Right ventricle myocardium superior (tissue), 1 donor: ENCODE measurements at regions not wholly inside any gene's neighbourhood (a gene's known extent, or its start where the extent isn't known, plus 50 kb on each side); places are given as distances from the start of the nearest gene placed in this dataset.

ENCODE experiments used
- ATAC-seq: fragments of 200-7000 bp; cut with Tn5 transposase; one replicate; pipeline ENCODE4 v1.9.1; 2020; ENCODE audit warnings: mild to moderate bottlenecking; ENCODE audit not compliant: poor library complexity
- DNase-seq: peaks from one replicate; pipeline ENCODE4 v3.0.0-alpha.2; 2020
- intact Hi-C: fragments of 100-400 bp; cut with DNase I; formaldehyde crosslinking; loops from one replicate; pipeline ENCODE4 v1.11.2; 2022
- donor health status: DM: no; HTN: yes; CAD: no; lungs with severe emphysema.

- no peak for ATAC-seq
- intact Hi-C loops, result no loop called here
- no peak for DNase-seq
Observed at GRCh38 chr3:72601983-72602750, 246.1 kb downstream of the SHQ1 start.

GRCh38 chr3:72601060-72601459 lies 247.2 kb downstream of the SHQ1 start:
- ATAC-seq (no peak), DNase-seq (no peak)
- intact Hi-C loops, result no loop called here

GRCh38 chr3:72597756-72598195 lies 250.5 kb downstream of the SHQ1 start:
- intact Hi-C loops, result no loop called here
- ATAC-seq, result no peak

GRCh38 chr3:72597043-72597442 lies 251.2 kb downstream of the SHQ1 start:
- DNase-seq (no peak), ATAC-seq (no peak)
- intact Hi-C loops, result no loop called here

More at GRCh38 chr3:72597756-72598195, 250.5 kb downstream of the SHQ1 start:
- DNase-seq, result no peak

- ATAC-seq (no peak), DNase-seq (no peak)
- intact Hi-C loops, result no loop called here
Observed at GRCh38 chr3:72595927-72596610, 252.2 kb downstream of the SHQ1 start.

- no peak for ATAC-seq
Observed at GRCh38 chr3:72595376-72595775, 252.9 kb downstream of the SHQ1 start.

GRCh38 chr3:72594615-72595215 lies 253.5 kb downstream of the SHQ1 start:
- no peak for DNase-seq

More at GRCh38 chr3:72595376-72595775, 252.9 kb downstream of the SHQ1 start:
- intact Hi-C loops, result no loop called here
- DNase-seq, result no peak

GRCh38 chr3:72593881-72594397 lies 254.3 kb downstream of the SHQ1 start:
- no peak for ATAC-seq
- intact Hi-C loops, result no loop called here
- DNase-seq, result no peak

More at GRCh38 chr3:72594615-72595215, 253.5 kb downstream of the SHQ1 start:
- intact Hi-C loops, result no loop called here
- ATAC-seq, result no peak

GRCh38 chr3:72591522-72592421 lies 256.5 kb downstream of the SHQ1 start:
- DNase-seq (peak; percentile 49), ATAC-seq (peak; percentile 31)
- intact Hi-C loops, result no loop called here

GRCh38 chr3:72590732-72591221 lies 257.5 kb downstream of the SHQ1 start:
- intact Hi-C loops, result no loop called here
- ATAC-seq, result no peak
- DNase-seq, result no peak

GRCh38 chr3:72587282-72587681 lies 261.0 kb downstream of the SHQ1 start:
- intact Hi-C loops, result no loop called here
- no peak for DNase-seq
- ATAC-seq, result no peak

GRCh38 chr3:72586694-72587093 lies 261.6 kb downstream of the SHQ1 start:
- DNase-seq (no peak), ATAC-seq (no peak)
- intact Hi-C loops, result no loop called here

- intact Hi-C loops, result no loop called here
- ATAC-seq (no peak), DNase-seq (no peak)
Observed at GRCh38 chr3:72585966-72586365, 262.3 kb downstream of the SHQ1 start.

- ATAC-seq (no peak), DNase-seq (no peak)
- intact Hi-C loops, result no loop called here
Observed at GRCh38 chr3:72584262-72584661, 264.0 kb downstream of the SHQ1 start.

- ATAC-seq (no peak), DNase-seq (no peak)
- intact Hi-C loops, result no loop called here
Observed at GRCh38 chr3:72582963-72583362, 265.3 kb downstream of the SHQ1 start.

GRCh38 chr3:72582211-72582878 lies 265.9 kb downstream of the SHQ1 start:
- ATAC-seq, result peak; percentile 55
- intact Hi-C loops, result no loop called here

GRCh38 chr3:72580900-72581299 lies 267.3 kb downstream of the SHQ1 start:
- DNase-seq (no peak), ATAC-seq (no peak)
- intact Hi-C loops, result no loop called here

More at GRCh38 chr3:72582211-72582878, 265.9 kb downstream of the SHQ1 start:
- DNase-seq, result no peak

GRCh38 chr3:72580246-72580756 lies 267.9 kb downstream of the SHQ1 start:
- intact Hi-C loops, result no loop called here
- ATAC-seq, result no peak
- DNase-seq, result no peak
